ENCODE measurements at regions not wholly inside any gene's neighbourhood (a gene's known extent, or its start where the extent isn't known, plus 50 kb on each side); places are given as distances from the start of the nearest gene placed in this dataset.

GRCh38 chr15:37395100-37395468, 294.7 kb upstream of the MEIS2 start:
- no peak for TF ChIP-seq POLR2A (IDR thresholded peaks at IDR 0.05)
- TF ChIP-seq CTCF (IDR thresholded peaks at IDR 0.05), result no peak

All from lower leg skin (tissue), 3 donors.